ENCODE measurements at regions not wholly inside any gene's neighbourhood (a gene's known extent, or its start where the extent isn't known, plus 50 kb on each side); places are given as distances from the start of the nearest gene placed in this dataset.

DNA sequence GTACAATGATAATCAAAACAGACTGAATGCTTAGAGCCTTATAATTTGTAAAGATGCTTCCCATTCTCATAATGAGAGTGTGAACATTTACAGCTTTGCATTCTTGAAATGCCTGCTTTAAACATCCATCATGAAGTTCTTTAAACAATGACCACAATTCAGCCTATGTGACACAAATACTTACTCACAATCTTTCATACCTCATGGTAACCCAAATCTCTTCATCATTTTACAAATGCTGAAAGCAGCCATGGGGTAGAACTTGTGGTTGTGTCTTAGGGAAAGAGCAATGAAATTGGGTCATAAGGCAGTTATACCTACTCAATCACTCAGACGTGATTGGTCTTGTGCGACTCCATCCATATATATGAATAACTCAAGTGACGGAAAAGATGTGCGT lies 140.7 kb downstream of the RND3 start:
- TF ChIP-seq CSDC2 (CRISPR knock-in tag; IDR thresholded peaks at IDR 0.05) (no peak), ZNF565 (CRISPR knock-in tag; conservative IDR thresholded peaks at IDR 0.05; ENCODE audit: low read depth) (no peak), ZNF8 (CRISPR knock-in tag; IDR thresholded peaks at IDR 0.05) (no peak), ZFP3 (CRISPR knock-in tag; IDR thresholded peaks at IDR 0.05) (no peak), PATZ1 (CRISPR knock-in tag; IDR thresholded peaks at IDR 0.05; ENCODE audit: borderline replicate concordance) (no peak), RARB (CRISPR knock-in tag; IDR thresholded peaks at IDR 0.05) (no peak), ISL1 (CRISPR knock-in tag; IDR thresholded peaks at IDR 0.05) (no peak), PPARA (CRISPR knock-in tag; IDR thresholded peaks at IDR 0.05; ENCODE audit: borderline replicate concordance) (no peak), ZFP30 (CRISPR knock-in tag; IDR thresholded peaks at IDR 0.05) (no peak), TOX (CRISPR knock-in tag; IDR thresholded peaks at IDR 0.05; ENCODE audit: borderline replicate concordance) (no peak), TCF4 (CRISPR knock-in tag; IDR thresholded peaks at IDR 0.05; ENCODE audit: borderline replicate concordance) (no peak), GLIS3 (CRISPR knock-in tag; IDR thresholded peaks at IDR 0.05) (no peak)

Data from SK-N-SH treated with all-trans-retinoic acid at 6 μM for 48 hours (cell line).